Mesodermal cell (in vitro differentiated cells): ENCODE measurements at regions not wholly inside any gene's neighbourhood (a gene's known extent, or its start where the extent isn't known, plus 50 kb on each side); places are given as distances from the start of the nearest gene placed in this dataset.
"Not testable (repeated sequence)": the region's sequence is repeated elsewhere in the genome, so short reads cannot be mapped to it uniquely, and the experiment has no call there.

Experiments used
- H3K27ac ChIP-seq: 2 replicates; pipeline ENCODE4 v1.7.0; 2013; ENCODE audit warnings: mild to moderate bottlenecking, low read depth, low read length, moderate library complexity; ENCODE audit not compliant: severe bottlenecking
- H3K36me3 ChIP-seq: 2 replicates; pipeline ENCODE4 v1.7.1; 2013; ENCODE audit warnings: mild to moderate bottlenecking, low read length, moderate library complexity; ENCODE audit not compliant: control insufficient read depth, insufficient read depth
- H3K4me1 ChIP-seq: one replicate; pipeline ENCODE4 v1.7.1; 2013; ENCODE audit warnings: mild to moderate bottlenecking, low read length; ENCODE audit not compliant: insufficient read depth, control insufficient read depth, poor library complexity, severe bottlenecking
- H3K4me3 ChIP-seq: 2 replicates; pipeline ENCODE4 v1.7.0; 2013; ENCODE audit warnings: low read length, control low read depth, mild to moderate bottlenecking; ENCODE audit not compliant: insufficient read depth, poor library complexity, severe bottlenecking; ENCODE audit errors: extremely low read depth
- H3K9me3 ChIP-seq: 2 replicates; pipeline ENCODE4 v1.7.1; 2013; ENCODE audit warnings: mild to moderate bottlenecking, low read length, moderate library complexity; ENCODE audit not compliant: control insufficient read depth
- WGBS, 2 experiments: methylation state at CpG; one replicate each; pipeline ENCODE4 v1.1.5; 2013; ENCODE audit warnings: missing lambda C conversion rate in 2 of 2; ENCODE audit not compliant: insufficient coverage in 2 of 2; 5-methylcytosine and 5-hydroxymethylcytosine counted together

DNA sequence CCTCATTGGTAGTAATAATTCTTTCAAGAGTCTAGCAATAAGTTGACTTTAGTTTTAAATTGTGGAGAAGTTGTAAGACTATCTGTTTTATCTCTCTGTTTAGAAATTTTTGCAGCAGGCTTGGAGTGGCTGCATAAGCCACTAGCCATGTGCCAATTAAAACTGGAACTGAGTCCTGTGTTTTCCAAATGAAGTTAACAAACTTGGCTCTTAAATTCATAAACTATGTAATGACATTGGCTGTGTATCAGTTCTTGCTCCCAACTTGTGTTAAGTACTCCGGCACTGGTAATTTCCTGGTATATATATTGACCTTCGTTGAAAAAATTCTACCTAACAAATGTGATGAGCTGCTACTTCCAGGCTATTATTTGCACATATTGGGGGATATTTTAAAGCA lies 420.4 kb downstream of the GBA3 start:
- Histone ChIP-seq H3K9me3 (no peaks in the 10 kb centered on the region), H3K27ac (no peak overlapping the region), H3K4me1 (no peaks in the 10 kb centered on the region), H3K4me3 (no peak overlapping the region), H3K36me3 (no peaks in the 10 kb centered on the region)
- WGBS, 2 experiments, result no CpG with 5 or more reads among the region's 2 CpGs

DNA sequence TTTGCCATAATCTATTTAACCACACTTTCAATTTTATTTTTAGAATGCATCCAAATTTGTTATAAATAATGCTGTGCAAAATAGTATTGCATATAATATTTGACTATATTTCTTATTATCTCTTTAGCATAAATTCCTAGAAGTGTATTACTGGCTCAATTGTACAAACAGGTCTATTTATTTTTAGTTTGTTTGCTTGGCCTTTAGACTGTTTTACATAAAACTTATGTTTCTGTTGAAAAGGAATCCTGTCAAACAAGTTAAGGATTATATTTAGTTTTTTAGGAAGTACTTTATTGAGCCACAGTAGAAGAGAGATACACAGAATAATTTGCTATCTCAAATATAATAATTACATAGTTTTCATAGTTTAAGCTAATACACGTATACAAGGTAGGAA lies 413.8 kb downstream of the GBA3 start:
- H3K36me3 ChIP-seq, result no peaks in the 10 kb centered on the region
- H3K9me3 ChIP-seq, result no peaks in the 10 kb centered on the region
- H3K4me3 ChIP-seq, result no peak overlapping the region
- H3K27ac ChIP-seq, result no peak overlapping the region
- WGBS, 2 experiments, result no CpG with 5 or more reads among the region's 1 CpG
- H3K4me1 ChIP-seq, result no peaks in the 10 kb centered on the region

DNA sequence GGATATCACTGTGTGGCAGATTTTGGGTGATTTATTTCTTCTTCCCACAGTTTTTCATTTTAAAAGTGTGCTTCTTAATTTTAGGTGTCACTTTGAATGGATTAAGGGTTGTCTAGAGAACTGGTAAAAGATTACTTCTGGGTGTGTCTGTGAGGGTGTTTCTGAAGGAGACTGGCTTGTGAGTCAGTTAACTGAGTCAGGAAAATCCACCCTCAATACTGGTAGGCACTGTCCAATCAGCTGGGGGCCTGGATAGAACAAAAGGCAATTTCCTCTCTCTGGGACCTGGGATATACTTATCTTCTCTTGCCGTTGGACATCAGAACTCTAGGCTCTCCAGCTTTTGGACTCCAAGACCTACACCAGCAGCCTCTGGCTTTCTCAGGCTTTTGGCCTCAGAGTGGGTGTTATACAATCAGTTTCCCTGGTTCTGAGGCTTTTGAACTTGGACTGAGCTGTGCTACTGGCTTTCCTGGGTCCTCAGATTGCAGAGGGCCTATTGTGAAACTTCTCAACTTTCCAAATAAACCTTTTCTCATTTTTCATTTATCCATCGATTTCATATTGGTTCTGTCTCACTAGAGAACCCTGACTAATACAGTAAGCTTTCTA lies 413.1 kb downstream of the GBA3 start:
- H3K4me3 ChIP-seq, result no peak overlapping the region
- no peaks in the 10 kb centered on the region for H3K9me3 ChIP-seq
- H3K27ac ChIP-seq, result no peak overlapping the region
- H3K4me1 ChIP-seq, result no peaks in the 10 kb centered on the region
- WGBS, 2 experiments, result 86% methylated on average over 1 of the region's 2 CpGs; no CpG with 5 or more reads in 1 of the 2 experiments
- no peaks in the 10 kb centered on the region for H3K36me3 ChIP-seq

DNA sequence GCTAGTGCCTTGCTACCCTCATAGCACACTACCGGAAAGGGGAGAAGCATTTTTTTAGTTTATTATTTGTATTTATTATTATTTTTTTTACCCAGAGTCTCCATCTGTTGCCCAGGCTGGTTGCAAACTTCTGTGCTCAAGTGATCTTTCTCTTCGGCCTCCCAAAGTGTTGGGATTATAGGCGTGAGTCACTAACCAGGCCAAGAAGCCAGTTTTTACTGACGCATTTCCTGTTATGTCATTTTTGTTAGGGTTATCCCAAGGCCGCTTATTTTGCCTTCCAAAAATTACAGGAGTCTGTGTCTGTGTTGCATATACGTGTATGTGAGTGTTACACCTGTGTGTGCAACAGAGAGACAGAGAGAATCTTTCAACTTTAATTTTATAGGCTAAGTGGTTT lies 404.5 kb downstream of the GBA3 start:
- 83 to 94% methylated on average over 4 of the region's 6 CpGs for whole genome bisulfite sequencing, 2 experiments
- no peak overlapping the region for H3K27ac ChIP-seq
- H3K36me3 ChIP-seq, result no peaks in the 10 kb centered on the region
- peaks cover 11% of the 10 kb centered on the region for H3K9me3 ChIP-seq
- no peak overlapping the region for H3K4me3 ChIP-seq
- peaks cover 7% of the 10 kb centered on the region for H3K4me1 ChIP-seq

DNA sequence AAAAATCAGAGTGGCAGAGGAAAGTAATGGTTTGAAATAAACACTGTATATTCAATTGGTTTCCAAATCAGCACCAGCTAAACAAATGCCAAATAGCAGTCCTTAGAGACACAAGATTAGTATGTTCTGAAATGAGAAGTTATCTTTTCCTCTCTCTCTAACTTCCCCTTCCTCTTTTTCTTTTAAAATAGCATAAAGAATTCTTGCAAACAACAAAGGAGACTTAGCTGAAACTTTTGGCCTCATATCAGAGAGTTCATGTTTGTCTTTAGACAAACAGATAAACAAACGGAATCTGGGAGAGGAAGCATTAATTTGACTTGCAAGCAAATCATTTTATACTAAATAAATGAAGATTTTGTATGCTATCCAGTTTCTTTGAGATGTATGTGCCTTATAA lies 399.0 kb downstream of the GBA3 start:
- no peak overlapping the region for H3K4me3 ChIP-seq
- no CpG with 5 or more reads among the region's 1 CpG for WGBS, 2 experiments
- peaks cover 11% of the 10 kb centered on the region for H3K9me3 ChIP-seq
- peaks cover under 1% of the 10 kb centered on the region for H3K4me1 ChIP-seq
- H3K36me3 ChIP-seq, result no peaks in the 10 kb centered on the region
- no peak overlapping the region for H3K27ac ChIP-seq

DNA sequence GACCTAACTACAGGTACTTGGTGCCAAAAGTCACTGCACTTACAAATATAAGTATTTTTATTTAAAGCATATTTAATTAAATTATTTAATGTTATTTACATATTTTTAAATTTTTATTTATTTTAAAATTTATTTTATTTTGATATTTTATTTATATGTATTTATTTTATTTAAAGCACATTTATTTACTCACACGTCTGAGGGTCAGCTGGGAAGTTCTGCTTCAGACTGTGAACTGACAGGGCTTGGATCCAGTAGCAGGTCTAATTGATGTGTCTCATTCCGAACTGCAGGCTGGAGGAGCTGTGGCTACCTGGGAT lies 392.5 kb downstream of the GBA3 start:
- WGBS, 2 experiments, result no CpG with 5 or more reads among the region's 2 CpGs
- Histone ChIP-seq H3K27ac (no peak overlapping the region), H3K4me1 (no peaks in the 10 kb centered on the region), H3K36me3 (no peaks in the 10 kb centered on the region), H3K4me3 (no peak overlapping the region), H3K9me3 (peaks cover 13% of the 10 kb centered on the region)

DNA sequence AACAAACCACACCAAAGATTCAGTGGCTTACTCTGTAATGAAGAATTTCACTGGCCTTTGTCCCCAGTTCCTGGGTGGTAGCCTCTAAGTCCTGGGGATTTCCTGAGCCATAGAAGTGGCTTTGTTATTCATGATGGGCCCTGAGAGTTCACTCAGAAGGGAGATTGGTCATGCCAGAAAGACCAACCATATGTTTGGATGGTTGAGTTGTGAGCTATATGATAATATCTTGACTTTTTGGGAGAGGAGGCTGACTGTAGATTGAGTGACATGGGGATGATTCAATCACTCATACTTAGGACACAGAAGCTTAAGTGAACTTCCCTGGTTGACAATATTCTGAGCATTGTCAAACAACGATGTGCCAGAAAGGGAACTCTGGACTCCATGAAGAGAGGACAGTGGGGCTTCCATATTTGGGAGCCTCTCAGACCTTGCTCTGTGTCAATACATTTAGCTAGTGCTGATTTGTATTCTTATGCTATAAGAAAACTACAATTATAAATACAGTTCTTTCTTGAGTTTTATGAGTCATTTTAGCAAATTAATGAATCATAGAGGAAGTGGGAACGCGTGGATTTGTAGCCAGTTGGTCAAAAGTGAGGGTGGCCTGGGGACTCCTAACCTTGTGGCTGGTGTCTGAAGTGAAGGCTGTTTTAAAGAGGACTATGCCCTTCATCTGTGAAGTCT lies 392.0 kb downstream of the GBA3 start:
- WGBS, 2 experiments, result 100% methylated on average over 3 of the region's 3 CpGs
- Histone ChIP-seq H3K36me3 (no peaks in the 10 kb centered on the region), H3K27ac (no peak overlapping the region), H3K4me3 (no peak overlapping the region), H3K4me1 (no peaks in the 10 kb centered on the region), H3K9me3 (peaks cover 18% of the 10 kb centered on the region)

DNA sequence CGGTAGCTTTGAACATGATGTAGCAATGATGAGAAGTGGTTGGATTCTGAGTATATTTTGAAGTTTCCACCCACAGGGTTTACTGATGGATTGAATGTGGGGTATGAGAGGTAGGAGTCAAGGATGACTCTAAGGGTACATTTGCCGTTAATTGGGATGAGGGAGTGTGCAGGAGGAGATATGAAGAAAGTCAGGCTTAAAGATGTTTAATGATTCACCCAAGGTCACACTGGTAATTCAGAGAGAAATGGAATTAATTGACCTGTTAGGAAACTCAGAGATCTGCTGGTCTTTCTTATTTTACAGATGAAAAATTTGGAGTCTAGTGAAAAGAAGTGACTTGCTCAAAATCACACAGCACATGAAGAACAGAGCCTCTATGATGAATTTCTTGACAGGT lies 390.7 kb downstream of the GBA3 start:
- peaks cover 23% of the 10 kb centered on the region for H3K9me3 ChIP-seq
- H3K4me1 ChIP-seq, result no peaks in the 10 kb centered on the region
- no peaks in the 10 kb centered on the region for H3K36me3 ChIP-seq
- 92 to 100% methylated on average over 1 of the region's 2 CpGs for WGBS, 2 experiments
- no peak overlapping the region for H3K27ac ChIP-seq
- H3K4me3 ChIP-seq, result no peak overlapping the region

DNA sequence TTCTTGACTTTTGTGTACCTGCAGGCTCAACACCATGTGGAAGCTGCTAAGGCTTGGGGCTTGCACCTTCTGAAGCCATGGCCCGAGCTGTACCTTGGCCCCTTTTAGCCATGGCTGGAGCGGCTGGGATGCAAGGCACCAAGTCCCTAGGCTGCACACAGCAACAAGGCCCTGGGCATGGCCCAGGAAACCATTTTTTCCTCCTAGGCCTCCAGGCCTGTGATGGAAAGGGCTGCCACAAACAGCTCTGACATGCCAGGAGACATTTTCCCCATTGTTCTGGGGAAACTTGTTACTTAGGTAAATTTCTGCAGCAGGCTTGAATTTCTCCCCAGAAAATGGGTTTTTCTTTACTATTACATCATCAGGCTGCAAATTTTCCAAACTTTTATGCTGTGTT lies 387.4 kb downstream of the GBA3 start:
- H3K4me1 ChIP-seq, H3K27ac ChIP-seq, H3K36me3 ChIP-seq, H3K4me3 ChIP-seq: not testable (repeated sequence)
- WGBS, 2 experiments, result 58 to 73% methylated on average over 2 of the region's 2 CpGs
- H3K9me3 ChIP-seq, result peaks cover 23% of the 10 kb centered on the region

DNA sequence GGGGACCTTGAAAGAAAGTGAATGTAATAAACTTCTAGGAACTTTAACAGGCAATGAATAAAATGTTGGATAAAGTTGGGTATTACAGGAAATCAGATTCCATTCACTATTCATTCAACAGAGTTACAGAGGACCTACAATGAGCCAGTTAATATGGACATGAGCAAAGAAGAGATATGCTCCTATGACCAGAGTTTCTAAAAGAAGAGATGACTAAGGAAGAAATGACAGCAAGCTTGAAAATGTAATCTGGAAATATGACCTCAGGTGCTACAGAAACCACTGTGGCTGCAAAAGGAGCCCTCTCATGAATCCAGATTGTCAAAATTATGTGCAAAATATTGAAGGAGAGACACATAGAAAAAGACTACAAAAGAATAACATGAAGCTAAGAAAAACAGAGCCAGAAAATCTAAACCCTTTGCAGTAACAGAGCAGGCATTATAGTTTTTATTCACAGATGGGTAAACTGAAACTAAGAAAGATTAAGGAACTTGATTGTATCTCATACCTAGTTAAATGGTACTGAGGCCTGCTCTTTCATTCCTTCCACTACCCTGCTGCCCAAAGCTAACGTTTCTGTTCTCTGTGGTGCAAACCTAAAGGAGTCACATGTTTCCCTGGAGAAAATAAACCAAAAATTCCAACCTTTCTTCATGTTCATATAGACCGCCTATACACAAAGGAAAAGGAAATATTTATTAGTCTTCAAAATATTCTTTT lies 378.3 kb downstream of the GBA3 start:
- H3K27ac ChIP-seq, result no peak overlapping the region
- H3K4me1 ChIP-seq, result no peaks in the 10 kb centered on the region
- 71 to 75% methylated on average over 1 of the region's 2 CpGs for WGBS, 2 experiments
- H3K36me3 ChIP-seq, result no peaks in the 10 kb centered on the region
- H3K9me3 ChIP-seq, result no peaks in the 10 kb centered on the region
- H3K4me3 ChIP-seq, result no peak overlapping the region

DNA sequence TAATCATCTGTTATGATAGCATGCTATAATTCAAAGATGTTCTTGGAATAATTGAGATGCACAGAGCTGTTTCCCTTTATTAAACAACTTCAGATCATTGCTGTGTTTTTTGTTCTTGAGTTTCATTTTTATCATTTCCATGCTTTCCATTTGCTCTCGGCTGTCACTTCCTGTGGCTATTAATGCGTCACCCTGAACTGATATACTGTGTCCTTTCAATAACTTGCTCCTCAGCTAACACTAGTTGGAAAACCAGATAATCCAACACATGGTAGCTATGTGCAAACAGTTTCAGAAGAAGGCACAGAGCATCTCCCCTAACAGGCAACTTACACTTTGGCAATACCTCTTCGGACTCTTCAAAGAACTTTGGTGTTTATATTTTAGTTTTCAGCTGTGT lies 376.0 kb downstream of the GBA3 start:
- no peaks in the 10 kb centered on the region for H3K36me3 ChIP-seq
- H3K4me3 ChIP-seq, result no peak overlapping the region
- no peak overlapping the region for H3K27ac ChIP-seq
- 95 to 97% methylated on average over 2 of the region's 3 CpGs for WGBS, 2 experiments
- no peaks in the 10 kb centered on the region for H3K4me1 ChIP-seq
- no peaks in the 10 kb centered on the region for H3K9me3 ChIP-seq
